B cell (primary cell): ENCODE measurements at regions not wholly inside any gene's neighbourhood (a gene's known extent, or its start where the extent isn't known, plus 50 kb on each side); places are given as distances from the start of the nearest gene placed in this dataset.
A peak's percentile ranks its signal among the peaks of the same experiment; 100 is the strongest.
"Not testable (repeated sequence)": the region's sequence is repeated elsewhere in the genome, so short reads cannot be mapped to it uniquely, and the experiment has no call there.

Experiments
- ATAC-seq: fragments of 200-7000 bp; cut with Tn5 transposase; one replicate; pipeline ENCODE4 v1.10.0; 2021; ENCODE audit warnings: low read depth, mild to moderate bottlenecking, moderate number of reproducible peaks, moderate library complexity
- CTCF ChIA-PET: fragments of 350-600 bp; sonication (Branson Sonifier 250); formaldehyde crosslinking; loops from one replicate; lab custom pipeline; 2021; ENCODE audit warnings: antibody characterized with exemption, inconsistent platforms; lab: Charles Lee
- POLR2A ChIA-PET: fragments of 350-600 bp; sonication (Branson Sonifier 250); formaldehyde crosslinking; loops from one replicate; lab custom pipeline; 2021; ENCODE audit warnings: antibody characterized with exemption; lab: Charles Lee
- DNase-seq: peaks from one replicate; pipeline ENCODE4 v3.0.0; 2013
- H2AFZ ChIP-seq: 2 replicates; pipeline ENCODE4 v1.6.1; 2012; ENCODE audit warnings: mild to moderate bottlenecking, low read depth, low read length; ENCODE audit not compliant: insufficient read depth, poor library complexity, severe bottlenecking
- H3K27ac ChIP-seq, 2 donors: 1 replicate in 1 of 2; 2 replicates in 1 of 2; pipeline ENCODE4 v1.5.1; 2012 to 2013; ENCODE audit warnings: low read length in 2 of 2, mild to moderate bottlenecking in 2 of 2, moderate library complexity in 1 of 2
- H3K27me3 ChIP-seq, 4 experiments: fragments of 200-600 bp in 1 of 4; sonication (generic) in 1 of 4; replicated peaks in 1 of 4; 1 replicate in 2 of 4; 2 replicates in 2 of 4; pipeline versions ENCODE4 v1.6.1 to v1.7.0; 2013 to 2016; ENCODE audit warnings: low read length in 3 of 4, mild to moderate bottlenecking in 2 of 4, mixed read lengths in 1 of 4, moderate library complexity in 1 of 4; ENCODE audit not compliant: insufficient read depth in 4 of 4, control insufficient read depth in 3 of 4; ENCODE audit errors: control extremely low read depth in 1 of 4
- H3K36me3 ChIP-seq, 2 experiments: replicated peaks in 1 of 2; 1 replicate in 1 of 2; 2 replicates in 1 of 2; pipeline versions ENCODE4 v1.6.1 to v1.7.1; 2013; ENCODE audit warnings: low read length in 1 of 2; ENCODE audit not compliant: insufficient read depth in 2 of 2, control insufficient read depth in 1 of 2; ENCODE audit errors: control extremely low read depth in 1 of 2, extremely low read depth in 1 of 2
- H3K4me1 ChIP-seq, 2 donors: fragments of 200-600 bp in 1 of 2; sonication (generic) in 1 of 2; 1 replicate in 1 of 2; 2 replicates in 1 of 2; pipeline versions ENCODE4 v1.5.1 to v1.6.1; 2013 to 2017; ENCODE audit warnings: low read length in 2 of 2; ENCODE audit not compliant: control insufficient read depth in 2 of 2, insufficient read depth in 2 of 2
- H3K4me2 ChIP-seq: replicated peaks from 2 replicates; pipeline ENCODE3; 2012; ENCODE audit warnings: mild to moderate bottlenecking, low read depth, low read length; ENCODE audit not compliant: poor library complexity, severe bottlenecking
- H3K4me3 ChIP-seq, 5 experiments: fragments of 200-600 bp in 1 of 5; sonication (generic) in 1 of 5; 1 replicate in 3 of 5; 2 replicates in 2 of 5; pipeline versions ENCODE4 v1.5.1 to v1.7.0; 2011 to 2016; ENCODE audit warnings: low read length in 4 of 5, mild to moderate bottlenecking in 4 of 5, low read depth in 2 of 5, control low read depth in 1 of 5, moderate library complexity in 1 of 5; ENCODE audit not compliant: insufficient read depth in 1 of 5; ENCODE audit errors: control extremely low read depth in 1 of 5, extremely low read depth in 1 of 5
- H3K79me2 ChIP-seq: fragments of 200-600 bp; sonication (generic); one replicate; pipeline ENCODE4 v1.6.0; 2016; ENCODE audit warnings: low read length; ENCODE audit not compliant: control insufficient read depth, insufficient read depth
- H3K9ac ChIP-seq: fragments of 200-600 bp; sonication (generic); 2 replicates; pipeline ENCODE4 v1.6.1; 2017; ENCODE audit warnings: mild to moderate bottlenecking, low read length, moderate library complexity
- H3K9me3 ChIP-seq, 3 donors: one replicate each; pipeline versions ENCODE4 v1.6.1 to v1.7.1; 2013; ENCODE audit warnings: low read length in 2 of 3; ENCODE audit not compliant: control insufficient read depth in 2 of 3, insufficient read depth in 1 of 3; ENCODE audit errors: control extremely low read depth in 1 of 3
- H4K20me1 ChIP-seq: 2 replicates; pipeline ENCODE4 v1.6.0; 2012; ENCODE audit warnings: mild to moderate bottlenecking, low read length; ENCODE audit not compliant: insufficient read depth, control insufficient read depth, poor library complexity, severe bottlenecking
- H3K27ac Mint-ChIP-seq: one replicate; pipeline ENCODE4 v1.8.0; 2021; ENCODE audit warnings: mixed read lengths
- H3K27me3 Mint-ChIP-seq: one replicate; pipeline ENCODE4 v1.8.0; 2021; ENCODE audit warnings: mixed read lengths
- H3K4me1 Mint-ChIP-seq: one replicate; pipeline ENCODE4 v1.8.0; 2021; ENCODE audit warnings: mixed read lengths
- H3K4me3 Mint-ChIP-seq: one replicate; pipeline ENCODE4 v1.8.0; 2021; ENCODE audit warnings: mixed read lengths
- H3K9me3 Mint-ChIP-seq: one replicate; pipeline ENCODE4 v1.8.0; 2022; ENCODE audit warnings: mixed read lengths; ENCODE audit not compliant: insufficient read depth
- WGBS: methylation state at CpG from one replicate; pipeline ENCODE4 v1.1.5; 2013; ENCODE audit warnings: missing lambda C conversion rate; ENCODE audit not compliant: insufficient coverage; 5-methylcytosine and 5-hydroxymethylcytosine counted together
- intact Hi-C: fragments of 100-400 bp; cut with micrococcal nuclease; formaldehyde crosslinking; loops from one replicate; pipeline ENCODE4 v1.10.0; 2022

GRCh38 chr22:16090991-16091390 lies 401.2 kb downstream of the POTEH start:
- H3K9me3 ChIP-seq, H3K9me3 Mint-ChIP-seq, H3K27me3 Mint-ChIP-seq, DNase-seq, H3K9ac ChIP-seq, H3K4me1 ChIP-seq, ATAC-seq, POLR2A ChIA-PET, H3K27ac Mint-ChIP-seq, CTCF ChIA-PET, H3K4me1 Mint-ChIP-seq, H3K36me3 ChIP-seq, H4K20me1 ChIP-seq, H3K4me3 ChIP-seq, H3K79me2 ChIP-seq, H3K27ac ChIP-seq, H3K4me2 ChIP-seq, H3K27me3 ChIP-seq, intact Hi-C loops, H2AFZ ChIP-seq, H3K4me3 Mint-ChIP-seq: not testable (repeated sequence)
- no CpG with 5 or more reads among the region's 2 CpGs for WGBS

- CTCF ChIA-PET, H3K27ac ChIP-seq, H3K4me2 ChIP-seq, POLR2A ChIA-PET, H3K27me3 ChIP-seq, H3K79me2 ChIP-seq, H3K4me3 Mint-ChIP-seq, H3K36me3 ChIP-seq, intact Hi-C loops, H3K4me1 Mint-ChIP-seq, ATAC-seq, H2AFZ ChIP-seq, H4K20me1 ChIP-seq, H3K9me3 Mint-ChIP-seq, H3K4me3 ChIP-seq, H3K27me3 Mint-ChIP-seq, DNase-seq, H3K9ac ChIP-seq, H3K27ac Mint-ChIP-seq, H3K9me3 ChIP-seq, H3K4me1 ChIP-seq: not testable (repeated sequence)
- WGBS, result 67% methylated on average over 1 of the region's 3 CpGs
These were observed 415.3 kb downstream of the POTEH start for GRCh38 chr22:16105121-16105520.

GRCh38 chr22:16131456-16131855 lies 441.6 kb downstream of the POTEH start:
- H3K4me1 ChIP-seq, H3K4me1 Mint-ChIP-seq, CTCF ChIA-PET, POLR2A ChIA-PET, H3K27me3 Mint-ChIP-seq, H3K79me2 ChIP-seq, ATAC-seq, H2AFZ ChIP-seq, H3K4me2 ChIP-seq, H3K36me3 ChIP-seq, H3K27me3 ChIP-seq, H3K27ac Mint-ChIP-seq, H3K27ac ChIP-seq, H3K4me3 ChIP-seq, H3K9ac ChIP-seq, H4K20me1 ChIP-seq, intact Hi-C loops, H3K9me3 Mint-ChIP-seq, H3K4me3 Mint-ChIP-seq: not testable (repeated sequence)
- DNase-seq, result peak; percentile 1
- 91% methylated on average over 14 of the region's 19 CpGs for WGBS
- H3K9me3 ChIP-seq, result peaks cover 0 to 17% (median 0%) of the 10 kb centered on the region in 3 donors
